ENCODE measurements at regions not wholly inside any gene's neighbourhood (a gene's known extent, or its start where the extent isn't known, plus 50 kb on each side); places are given as distances from the start of the nearest gene placed in this dataset.

- no peak overlapping the region for H3K9ac ChIP-seq (ENCODE audit: insufficient read depth, low read length)
- no peak overlapping the region for H3K27ac ChIP-seq (ENCODE audit: insufficient read depth, low read length)
- H3K27me3 ChIP-seq (ENCODE audit: control insufficient read depth, insufficient read depth, low read length), result no peaks in the 10 kb centered on the region
- H3K9me3 ChIP-seq (ENCODE audit: control insufficient read depth, insufficient read depth, low read depth, low read length), result no peaks in the 10 kb centered on the region
- no peaks in the 10 kb centered on the region for H4K20me1 ChIP-seq (ENCODE audit: control insufficient read depth, extremely low read depth, insufficient read depth, low read length)
- H3K36me3 ChIP-seq (ENCODE audit: control insufficient read depth, insufficient read depth, low read length), result no peaks in the 10 kb centered on the region
- H3K4me2 ChIP-seq (ENCODE audit: extremely low read depth, insufficient read depth, low read length), result no peak overlapping the region
- no peaks in the 10 kb centered on the region for H3K4me1 ChIP-seq (ENCODE audit: control insufficient read depth, extremely low read depth, insufficient read depth, low read length)
- no peak overlapping the region for H3K4me3 ChIP-seq (replicated peaks in 1 of 4; ENCODE audit: control extremely low read depth in 1 of 4, insufficient read depth in 1 of 4, low read depth in 3 of 4, low read length in 4 of 4)
- no peaks in the 10 kb centered on the region for H3K79me2 ChIP-seq (ENCODE audit: control insufficient read depth, insufficient read depth, low read length)
- no peak for DNase-seq (ENCODE audit: low read depth in 2 of 2)
- H2AFZ ChIP-seq (ENCODE audit: low read length), result no peak overlapping the region
- no peak for TF ChIP-seq EZH2 (IDR thresholded peaks at IDR 0.05; ENCODE audit: low read length, missing control alignments)
- TF ChIP-seq, protein P1, sequence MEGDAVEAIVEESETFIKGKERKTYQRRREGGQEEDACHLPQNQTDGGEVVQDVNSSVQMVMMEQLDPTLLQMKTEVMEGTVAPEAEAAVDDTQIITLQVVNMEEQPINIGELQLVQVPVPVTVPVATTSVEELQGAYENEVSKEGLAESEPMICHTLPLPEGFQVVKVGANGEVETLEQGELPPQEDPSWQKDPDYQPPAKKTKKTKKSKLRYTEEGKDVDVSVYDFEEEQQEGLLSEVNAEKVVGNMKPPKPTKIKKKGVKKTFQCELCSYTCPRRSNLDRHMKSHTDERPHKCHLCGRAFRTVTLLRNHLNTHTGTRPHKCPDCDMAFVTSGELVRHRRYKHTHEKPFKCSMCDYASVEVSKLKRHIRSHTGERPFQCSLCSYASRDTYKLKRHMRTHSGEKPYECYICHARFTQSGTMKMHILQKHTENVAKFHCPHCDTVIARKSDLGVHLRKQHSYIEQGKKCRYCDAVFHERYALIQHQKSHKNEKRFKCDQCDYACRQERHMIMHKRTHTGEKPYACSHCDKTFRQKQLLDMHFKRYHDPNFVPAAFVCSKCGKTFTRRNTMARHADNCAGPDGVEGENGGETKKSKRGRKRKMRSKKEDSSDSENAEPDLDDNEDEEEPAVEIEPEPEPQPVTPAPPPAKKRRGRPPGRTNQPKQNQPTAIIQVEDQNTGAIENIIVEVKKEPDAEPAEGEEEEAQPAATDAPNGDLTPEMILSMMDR (conservative IDR thresholded peaks at IDR 0.05 in 1 of 2, IDR thresholded peaks at IDR 0.05 in 1 of 2; ENCODE audit: low read depth in 1 of 2, low read length in 2 of 2), result no peak
Observed at GRCh38 chr3:64368257-64369020, 143.2 kb upstream of the PRICKLE2 start.

- Histone ChIP-seq H3K4me2 (ENCODE audit: extremely low read depth, insufficient read depth, low read length) (no peak overlapping the region), H3K79me2 (ENCODE audit: control insufficient read depth, insufficient read depth, low read length) (no peaks in the 10 kb centered on the region), H3K36me3 (ENCODE audit: control insufficient read depth, insufficient read depth, low read length) (no peaks in the 10 kb centered on the region), H3K4me1 (ENCODE audit: control insufficient read depth, extremely low read depth, insufficient read depth, low read length) (no peaks in the 10 kb centered on the region), H3K9me3 (ENCODE audit: control insufficient read depth, insufficient read depth, low read depth, low read length) (no peaks in the 10 kb centered on the region), H3K27ac (ENCODE audit: insufficient read depth, low read length) (no peak overlapping the region), H2AFZ (ENCODE audit: low read length) (no peak overlapping the region), H3K4me3 (replicated peaks in 1 of 4; ENCODE audit: control extremely low read depth in 1 of 4, insufficient read depth in 1 of 4, low read depth in 3 of 4, low read length in 4 of 4) (no peak overlapping the region), H4K20me1 (ENCODE audit: control insufficient read depth, extremely low read depth, insufficient read depth, low read length) (no peaks in the 10 kb centered on the region), H3K9ac (ENCODE audit: insufficient read depth, low read length) (no peak overlapping the region), H3K27me3 (ENCODE audit: control insufficient read depth, insufficient read depth, low read length) (no peaks in the 10 kb centered on the region)
- DNase-seq (ENCODE audit: low read depth in 2 of 2), result no peak
- TF ChIP-seq, protein P1 (conservative IDR thresholded peaks at IDR 0.05 in 1 of 2, IDR thresholded peaks at IDR 0.05 in 1 of 2; ENCODE audit: low read depth in 1 of 2, low read length in 2 of 2), result no peak
- TF ChIP-seq EZH2 (IDR thresholded peaks at IDR 0.05; ENCODE audit: low read length, missing control alignments), result no peak
Observed at GRCh38 chr3:64365877-64366276, 140.6 kb upstream of the PRICKLE2 start.

- no peaks in the 10 kb centered on the region for H3K4me1 ChIP-seq (ENCODE audit: control insufficient read depth, extremely low read depth, insufficient read depth, low read length)
- no peak overlapping the region for H3K9ac ChIP-seq (ENCODE audit: insufficient read depth, low read length)
- H3K4me3 ChIP-seq (replicated peaks in 1 of 4; ENCODE audit: control extremely low read depth in 1 of 4, insufficient read depth in 1 of 4, low read depth in 3 of 4, low read length in 4 of 4), result no peak overlapping the region
- DNase-seq (ENCODE audit: low read depth in 2 of 2), result no peak
- no peaks in the 10 kb centered on the region for H3K36me3 ChIP-seq (ENCODE audit: control insufficient read depth, insufficient read depth, low read length)
- TF ChIP-seq, protein P1 (conservative IDR thresholded peaks at IDR 0.05 in 1 of 2, IDR thresholded peaks at IDR 0.05 in 1 of 2; ENCODE audit: low read depth in 1 of 2, low read length in 2 of 2), result no peak
- TF ChIP-seq EZH2 (IDR thresholded peaks at IDR 0.05; ENCODE audit: low read length, missing control alignments), result no peak
- no peaks in the 10 kb centered on the region for H3K27me3 ChIP-seq (ENCODE audit: control insufficient read depth, insufficient read depth, low read length)
- H2AFZ ChIP-seq (ENCODE audit: low read length), result no peak overlapping the region
- H3K9me3 ChIP-seq (ENCODE audit: control insufficient read depth, insufficient read depth, low read depth, low read length), result no peaks in the 10 kb centered on the region
- no peak overlapping the region for H3K4me2 ChIP-seq (ENCODE audit: extremely low read depth, insufficient read depth, low read length)
- H3K79me2 ChIP-seq (ENCODE audit: control insufficient read depth, insufficient read depth, low read length), result no peaks in the 10 kb centered on the region
- H3K27ac ChIP-seq (ENCODE audit: insufficient read depth, low read length), result no peak overlapping the region
- no peaks in the 10 kb centered on the region for H4K20me1 ChIP-seq (ENCODE audit: control insufficient read depth, extremely low read depth, insufficient read depth, low read length)
Observed at GRCh38 chr3:64363842-64364241, 138.6 kb upstream of the PRICKLE2 start.
